Neural cell (in vitro differentiated cells): ENCODE measurements at regions not wholly inside any gene's neighbourhood (a gene's known extent, or its start where the extent isn't known, plus 50 kb on each side); places are given as distances from the start of the nearest gene placed in this dataset.

Experiments
- H2AFZ ChIP-seq: fragments of 200-600, 300-800 bp; sonication (generic), shearing (Covaris generic); 2 replicates; pipeline ENCODE4 v1.6.0; 2014; ENCODE audit warnings: low read depth, mild to moderate bottlenecking, antibody characterized with exemption, low read length, moderate library complexity
- H3F3A ChIP-seq: fragments of 200-600 bp; shearing (Covaris generic); 2 replicates; pipeline ENCODE4 v1.6.1; 2016; ENCODE audit warnings: mild to moderate bottlenecking, moderate library complexity, mixed read lengths, antibody characterized with exemption, low read length; ENCODE audit not compliant: insufficient read depth, poor library complexity, severe bottlenecking
- H3K27ac ChIP-seq: fragments of 200-600, 300-800 bp; sonication (generic), shearing (Covaris generic); 2 replicates; pipeline ENCODE4 v1.5.1; 2014; ENCODE audit warnings: mild to moderate bottlenecking, low read length, moderate library complexity
- H3K27me3 ChIP-seq: fragments of 300-800, 200-600 bp; sonication (generic), shearing (Covaris generic); 2 replicates; pipeline ENCODE4 v1.6.0; 2014; ENCODE audit warnings: mild to moderate bottlenecking, low read depth, low read length, moderate library complexity; ENCODE audit not compliant: insufficient read depth
- H3K36me3 ChIP-seq: fragments of 300-800, 200-600 bp; sonication (generic), shearing (Covaris generic); 2 replicates; pipeline ENCODE4 v1.5.1; 2014; ENCODE audit warnings: mild to moderate bottlenecking, antibody characterized with exemption, low read length, moderate library complexity; ENCODE audit not compliant: insufficient read depth
- H3K4me2 ChIP-seq: fragments of 300-800, 200-600 bp; sonication (generic), shearing (Covaris generic); 2 replicates; pipeline ENCODE4 v1.6.0; 2014; ENCODE audit warnings: mild to moderate bottlenecking, low read length
- H3K4me3 ChIP-seq: fragments of 300-800, 200-600 bp; sonication (generic), shearing (Covaris generic); 2 replicates; pipeline ENCODE4 v1.5.1; 2014; ENCODE audit warnings: mild to moderate bottlenecking, low read length, moderate library complexity
- H3K79me2 ChIP-seq: fragments of 200-600 bp; shearing (Covaris generic); replicated peaks from 2 replicates; pipeline ENCODE4 v1.6.0; 2014; ENCODE audit warnings: mild to moderate bottlenecking, low read length, moderate library complexity; ENCODE audit not compliant: insufficient read depth
- H3K9ac ChIP-seq: fragments of 300-800, 200-600 bp; sonication (generic), shearing (Covaris generic); 2 replicates; pipeline ENCODE4 v1.6.1; 2016; ENCODE audit warnings: mild to moderate bottlenecking, low read length, mixed read lengths
- H3K9me2 ChIP-seq: fragments of 200-600 bp; shearing (Covaris generic); 2 replicates; pipeline ENCODE4 v1.6.1; 2016; ENCODE audit warnings: mild to moderate bottlenecking, low read length, mixed read lengths; ENCODE audit not compliant: insufficient read depth
- H3K9me3 ChIP-seq: fragments of 200-600, 300-800 bp; sonication (generic), shearing (Covaris generic); 2 replicates; pipeline ENCODE4 v1.6.1; 2016; ENCODE audit warnings: mild to moderate bottlenecking, mixed run types, low read length, moderate library complexity, mixed read lengths
- H4K20me1 ChIP-seq: fragments of 200-600 bp; shearing (Covaris generic); 2 replicates; pipeline ENCODE4 v1.6.1; 2016; ENCODE audit warnings: mild to moderate bottlenecking, mixed run types; ENCODE audit not compliant: insufficient read depth
- EP300 ChIP-seq: fragments of 450-650 bp; conservative IDR thresholded peaks from 2 replicates; pipeline ENCODE4 v1.6.1; 2014; ENCODE audit warnings: antibody characterized with exemption, mild to moderate bottlenecking, moderate library complexity; ENCODE audit not compliant: poor library complexity, severe bottlenecking
- EZH2 ChIP-seq: fragments of 200-600, 300-800 bp; shearing (Covaris generic), sonication (generic); IDR thresholded peaks from 2 replicates; pipeline ENCODE4 v1.6.1; 2014; ENCODE audit warnings: antibody characterized with exemption, low read length, borderline replicate concordance, mild to moderate bottlenecking; ENCODE audit not compliant: insufficient read depth, poor library complexity, severe bottlenecking
- MXI1 ChIP-seq: fragments of 450-650 bp; conservative IDR thresholded peaks from 2 replicates; pipeline ENCODE4 v1.6.1; 2014; ENCODE audit warnings: antibody characterized with exemption, mild to moderate bottlenecking; ENCODE audit not compliant: poor library complexity, severe bottlenecking
- POLR2AphosphoS5 ChIP-seq: IDR thresholded peaks from 2 replicates; pipeline ENCODE4 v1.6.1; 2012
- RAD21 ChIP-seq: fragments of 450-650 bp; conservative IDR thresholded peaks from 2 replicates; pipeline ENCODE4 v1.6.1; 2014; ENCODE audit warnings: antibody characterized with exemption, mild to moderate bottlenecking, moderate library complexity
- REST ChIP-seq: IDR thresholded peaks from 2 replicates; pipeline ENCODE4 v1.6.1; 2012; ENCODE audit warnings: borderline replicate concordance
- SMC3 ChIP-seq: fragments of 450-650 bp; conservative IDR thresholded peaks from 2 replicates; pipeline ENCODE4 v1.6.1; 2014; ENCODE audit warnings: antibody characterized with exemption, mild to moderate bottlenecking, moderate library complexity; ENCODE audit not compliant: poor library complexity
- TAF1 ChIP-seq: IDR thresholded peaks from 2 replicates; pipeline ENCODE4 v1.6.1; 2012; ENCODE audit warnings: low read depth
- TF ChIP-seq, protein P1 (sequence below): fragments of 450-650 bp; IDR thresholded peaks from 2 replicates; pipeline ENCODE4 v1.5.1; 2014; ENCODE audit warnings: antibody characterized with exemption, mild to moderate bottlenecking, moderate library complexity; ENCODE audit not compliant: poor library complexity, severe bottlenecking

- no peak overlapping the region for H3K4me2 ChIP-seq
- no peaks in the 10 kb centered on the region for H4K20me1 ChIP-seq
- H3K4me3 ChIP-seq = no peak overlapping the region
- no peaks in the 10 kb centered on the region for H3K36me3 ChIP-seq
- no peaks in the 10 kb centered on the region for H3K79me2 ChIP-seq
- H3K9me2 ChIP-seq = no peaks in the 10 kb centered on the region
- no peak overlapping the region for H3K9ac ChIP-seq
- no peak overlapping the region for H2AFZ ChIP-seq
- no peak overlapping the region for H3K27ac ChIP-seq
- TF ChIP-seq EZH2 = no peak
- no peak for TF ChIP-seq POLR2AphosphoS5
- TF ChIP-seq REST = no peak
- no peak for TF ChIP-seq RAD21
- no peak for TF ChIP-seq EP300
- H3F3A ChIP-seq = no peaks in the 10 kb centered on the region
- H3K27me3 ChIP-seq = no peaks in the 10 kb centered on the region
- H3K9me3 ChIP-seq = no peaks in the 10 kb centered on the region
These were observed 403.6 kb upstream of the IRX2 start for GRCh38 chr5:3155046-3155445.

DNA sequence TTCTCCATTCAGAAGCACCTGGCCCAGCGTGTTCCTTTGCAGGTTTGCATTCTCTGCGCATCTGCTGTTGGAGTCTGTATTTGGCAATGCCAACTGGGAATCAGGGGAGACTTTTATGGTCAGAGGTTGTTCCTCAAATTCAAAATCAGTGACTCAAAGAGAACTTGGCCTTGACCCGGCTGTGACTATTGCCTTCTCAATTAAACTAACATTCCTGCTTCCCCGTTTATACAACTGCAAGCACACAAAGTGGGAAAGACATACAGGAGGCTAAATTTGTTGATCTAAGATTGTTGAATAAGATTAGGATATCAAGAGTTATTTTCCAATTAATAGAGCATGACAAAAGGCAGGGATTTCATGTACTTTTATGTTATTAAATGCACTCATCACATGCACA lies 402.4 kb upstream of the IRX2 start:
- Histone ChIP-seq H3K79me2 (no peaks in the 10 kb centered on the region), H3F3A (no peaks in the 10 kb centered on the region), H3K4me3 (no peak overlapping the region), H3K4me2 (no peak overlapping the region), H3K9me2 (no peaks in the 10 kb centered on the region), H3K36me3 (no peaks in the 10 kb centered on the region), H3K27me3 (no peaks in the 10 kb centered on the region), H3K27ac (no peak overlapping the region), H2AFZ (no peak overlapping the region), H3K9me3 (no peaks in the 10 kb centered on the region), H4K20me1 (no peaks in the 10 kb centered on the region), H3K9ac (no peak overlapping the region)
- TF ChIP-seq REST (no peak), EP300 (no peak), TAF1 (no peak)

- no peaks in the 10 kb centered on the region for H3F3A ChIP-seq
- H3K27ac ChIP-seq = no peak overlapping the region
- no peaks in the 10 kb centered on the region for H3K9me3 ChIP-seq
- H3K79me2 ChIP-seq = no peaks in the 10 kb centered on the region
- H3K4me2 ChIP-seq = no peak overlapping the region
- H3K4me3 ChIP-seq = no peak overlapping the region
- H2AFZ ChIP-seq = no peak overlapping the region
- H3K36me3 ChIP-seq = no peaks in the 10 kb centered on the region
- H3K9me2 ChIP-seq = no peaks in the 10 kb centered on the region
- no peak overlapping the region for H3K9ac ChIP-seq
- no peaks in the 10 kb centered on the region for H4K20me1 ChIP-seq
- no peaks in the 10 kb centered on the region for H3K27me3 ChIP-seq
- TF ChIP-seq SMC3 (no peak), RAD21 (no peak), EZH2 (no peak), TAF1 (no peak), POLR2AphosphoS5 (no peak), MXI1 (no peak)
- TF ChIP-seq, protein P1, sequence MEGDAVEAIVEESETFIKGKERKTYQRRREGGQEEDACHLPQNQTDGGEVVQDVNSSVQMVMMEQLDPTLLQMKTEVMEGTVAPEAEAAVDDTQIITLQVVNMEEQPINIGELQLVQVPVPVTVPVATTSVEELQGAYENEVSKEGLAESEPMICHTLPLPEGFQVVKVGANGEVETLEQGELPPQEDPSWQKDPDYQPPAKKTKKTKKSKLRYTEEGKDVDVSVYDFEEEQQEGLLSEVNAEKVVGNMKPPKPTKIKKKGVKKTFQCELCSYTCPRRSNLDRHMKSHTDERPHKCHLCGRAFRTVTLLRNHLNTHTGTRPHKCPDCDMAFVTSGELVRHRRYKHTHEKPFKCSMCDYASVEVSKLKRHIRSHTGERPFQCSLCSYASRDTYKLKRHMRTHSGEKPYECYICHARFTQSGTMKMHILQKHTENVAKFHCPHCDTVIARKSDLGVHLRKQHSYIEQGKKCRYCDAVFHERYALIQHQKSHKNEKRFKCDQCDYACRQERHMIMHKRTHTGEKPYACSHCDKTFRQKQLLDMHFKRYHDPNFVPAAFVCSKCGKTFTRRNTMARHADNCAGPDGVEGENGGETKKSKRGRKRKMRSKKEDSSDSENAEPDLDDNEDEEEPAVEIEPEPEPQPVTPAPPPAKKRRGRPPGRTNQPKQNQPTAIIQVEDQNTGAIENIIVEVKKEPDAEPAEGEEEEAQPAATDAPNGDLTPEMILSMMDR = no peak
These were observed 401.9 kb upstream of the IRX2 start for GRCh38 chr5:3153226-3153858.
